H1 (cell line): ENCODE measurements at regions not wholly inside any gene's neighbourhood (a gene's known extent, or its start where the extent isn't known, plus 50 kb on each side); places are given as distances from the start of the nearest gene placed in this dataset.

Source experiments
- CTCF ChIA-PET: fragments of 300-600 bp; sonication (Branson Sonifier 250); formaldehyde crosslinking; loops from one replicate; lab custom pipeline; 2021; ENCODE audit not compliant: partially characterized antibody; lab: Charles Lee
- POLR2A ChIA-PET: fragments of 300-600 bp; sonication (Branson Sonifier 250); formaldehyde crosslinking; loops from one replicate; lab custom pipeline; 2021; ENCODE audit warnings: inconsistent platforms; ENCODE audit not compliant: partially characterized antibody; lab: Charles Lee
- DNase-seq, 2 experiments: peaks; one replicate each; pipeline versions ENCODE4 v3.0.0 to v3.0.0-alpha.2; 2010 to 2022; ENCODE audit warnings: low spot score in 2 of 2, low read depth in 1 of 2, mixed read lengths in 1 of 2
- FAIRE-seq: peaks from 2 replicates; lab custom pipeline; 2011; peaks lifted over from hg19 to GRCh38; lab: Jason Lieb, UNC
- H2AFZ ChIP-seq: 2 replicates; pipeline ENCODE4 v1.8.1; 2012; ENCODE audit warnings: low read length, inconsistent platforms
- H2AK5ac ChIP-seq: 2 replicates; pipeline ENCODE4 v1.6.1; 2013; ENCODE audit warnings: low read depth, low read length
- H2BK120ac ChIP-seq: replicated peaks from 2 replicates; pipeline ENCODE3; 2013; ENCODE audit warnings: low read depth, low read length, inconsistent platforms
- H2BK12ac ChIP-seq: 2 replicates; pipeline ENCODE4 v1.6.1; 2013; ENCODE audit warnings: low read depth, low read length
- H2BK15ac ChIP-seq: 2 replicates; pipeline ENCODE4 v1.6.1; 2013; ENCODE audit warnings: low read length
- H2BK20ac ChIP-seq: 2 replicates; pipeline ENCODE4 v1.6.1; 2013; ENCODE audit warnings: low read length
- H2BK5ac ChIP-seq: 2 replicates; pipeline ENCODE4 v1.6.1; 2013; ENCODE audit warnings: low read depth, low read length
- H3K14ac ChIP-seq: 2 replicates; pipeline ENCODE4 v1.6.1; 2013; ENCODE audit warnings: inconsistent platforms; ENCODE audit not compliant: insufficient read length
- H3K18ac ChIP-seq: 2 replicates; pipeline ENCODE4 v1.6.1; 2013; ENCODE audit warnings: low read length; ENCODE audit errors: extremely low read depth
- H3K23ac ChIP-seq: 2 replicates; pipeline ENCODE4 v1.6.1; 2013; ENCODE audit warnings: inconsistent platforms; ENCODE audit not compliant: insufficient read length
- H3K23me2 ChIP-seq: 2 replicates; pipeline ENCODE4 v1.6.1; 2013; ENCODE audit warnings: low read depth, low read length
- H3K27ac ChIP-seq: 2 replicates; pipeline ENCODE4 v1.6.1; 2011; ENCODE audit warnings: low read depth, low read length, inconsistent platforms
- H3K27me3 ChIP-seq, 4 experiments: replicated peaks in 1 of 4; 1 replicate in 1 of 4; 2 replicates in 3 of 4; pipeline versions ENCODE4 v1.6.1 to v1.8.1; 2011 to 2013; ENCODE audit warnings: low read length in 3 of 4, mild to moderate bottlenecking in 3 of 4, inconsistent platforms in 2 of 4, mixed read lengths in 2 of 4, moderate library complexity in 1 of 4; ENCODE audit not compliant: control insufficient read depth in 3 of 4, insufficient read depth in 3 of 4; ENCODE audit errors: extremely low read depth in 1 of 4
- H3K36me3 ChIP-seq, 4 experiments: 2 replicates each; pipeline versions ENCODE4 v1.6.1 to v1.8.1; 2011 to 2013; ENCODE audit warnings: mild to moderate bottlenecking in 4 of 4, low read length in 3 of 4, moderate library complexity in 2 of 4, control low read depth in 1 of 4, inconsistent platforms in 1 of 4; ENCODE audit not compliant: insufficient read depth in 4 of 4, control insufficient read depth in 2 of 4
- H3K4ac ChIP-seq: replicated peaks from 2 replicates; pipeline ENCODE3; 2013; ENCODE audit warnings: low read length, low read depth, mixed read lengths, inconsistent platforms; ENCODE audit not compliant: insufficient read length
- H3K4me1 ChIP-seq, 4 experiments: replicated peaks in 1 of 4; 1 replicate in 1 of 4; 2 replicates in 3 of 4; pipeline versions ENCODE4 v1.6.1 to v1.8.1; 2011 to 2013; ENCODE audit warnings: low read length in 3 of 4, inconsistent platforms in 2 of 4, mixed read lengths in 1 of 4; ENCODE audit not compliant: insufficient read depth in 4 of 4, control insufficient read depth in 3 of 4
- H3K4me2 ChIP-seq, 2 experiments: 2 replicates each; pipeline versions ENCODE4 v1.6.1 to v1.8.1; 2011 to 2013; ENCODE audit warnings: low read depth in 2 of 2, low read length in 2 of 2, control low read depth in 1 of 2, inconsistent platforms in 1 of 2, mild to moderate bottlenecking in 1 of 2; ENCODE audit not compliant: insufficient read depth in 1 of 2
- H3K4me3 ChIP-seq, 4 experiments: fragments of 200-600, 300-600 bp in 1 of 4; sonication (generic), shearing (Covaris generic), sonication (Bioruptor Twin) in 1 of 4; 2 replicates each; pipeline versions ENCODE4 v1.5.1 to v1.8.1; 2011 to 2016; ENCODE audit warnings: low read length in 4 of 4, low read depth in 3 of 4, control low read depth in 2 of 4, inconsistent platforms in 2 of 4, mild to moderate bottlenecking in 2 of 4, mixed read lengths in 1 of 4, moderate library complexity in 1 of 4; ENCODE audit not compliant: insufficient read depth in 2 of 4; ENCODE audit errors: extremely low read depth in 1 of 4
- H3K56ac ChIP-seq: replicated peaks from 2 replicates; pipeline ENCODE3; 2013; ENCODE audit warnings: low read depth, mild to moderate bottlenecking, mixed read lengths, low read length, inconsistent platforms; ENCODE audit not compliant: insufficient read length
- H3K79me1 ChIP-seq: 2 replicates; pipeline ENCODE4 v1.6.1; 2013; ENCODE audit warnings: low read depth, low read length, control low read depth
- H3K79me2 ChIP-seq, 2 experiments: 2 replicates each; pipeline versions ENCODE4 v1.6.1 to v1.8.1; 2012 to 2013; ENCODE audit warnings: low read length in 2 of 2, mild to moderate bottlenecking in 2 of 2, inconsistent platforms in 1 of 2; ENCODE audit not compliant: insufficient read depth in 2 of 2, control insufficient read depth in 1 of 2
- H3K9ac ChIP-seq, 4 experiments: replicated peaks in 1 of 4; 1 replicate in 1 of 4; 2 replicates in 3 of 4; pipeline versions ENCODE4 v1.6.1 to v1.8.1; 2011 to 2013; ENCODE audit warnings: low read depth in 3 of 4, low read length in 3 of 4, control low read depth in 2 of 4, mild to moderate bottlenecking in 2 of 4, moderate library complexity in 2 of 4, inconsistent platforms in 1 of 4; ENCODE audit errors: extremely low read depth in 1 of 4
- H3K9me3 ChIP-seq, 2 experiments: 2 replicates each; pipeline versions ENCODE4 v1.6.1 to v1.8.1; 2012 to 2013; ENCODE audit warnings: mild to moderate bottlenecking in 2 of 2, moderate library complexity in 2 of 2, control low read depth in 1 of 2, inconsistent platforms in 1 of 2, low read depth in 1 of 2, low read length in 1 of 2, mixed read lengths in 1 of 2; ENCODE audit not compliant: insufficient read depth in 2 of 2
- H4K20me1 ChIP-seq, 2 experiments: replicated peaks in 1 of 2; 2 replicates each; pipeline versions ENCODE3 to v1.8.1; 2011 to 2013; ENCODE audit warnings: inconsistent platforms in 2 of 2, low read length in 2 of 2, mild to moderate bottlenecking in 1 of 2; ENCODE audit not compliant: insufficient read depth in 2 of 2, control insufficient read depth in 1 of 2
- H4K5ac ChIP-seq: 2 replicates; pipeline ENCODE4 v1.6.1; 2013; ENCODE audit warnings: low read length, low read depth, mixed read lengths, inconsistent platforms; ENCODE audit not compliant: insufficient read length
- H4K8ac ChIP-seq: 2 replicates; pipeline ENCODE4 v1.8.0; 2013; ENCODE audit warnings: mild to moderate bottlenecking, moderate library complexity, low read length, inconsistent platforms; ENCODE audit not compliant: insufficient read depth; ENCODE audit errors: extremely low read depth
- H4K91ac ChIP-seq: replicated peaks from 2 replicates; pipeline ENCODE3; 2013; ENCODE audit warnings: low read length, mixed read lengths, inconsistent platforms; ENCODE audit not compliant: insufficient read length
- FOSL1 ChIP-seq: IDR thresholded peaks from 2 replicates; pipeline ENCODE4 v1.6.1; 2011; ENCODE audit warnings: mild to moderate bottlenecking, low read depth, low read length, moderate library complexity; ENCODE audit not compliant: insufficient read depth
- NANOG ChIP-seq: IDR thresholded peaks from 2 replicates; pipeline ENCODE4 v1.6.1; 2011; ENCODE audit warnings: low read length, low read depth, mild to moderate bottlenecking, inconsistent platforms; ENCODE audit not compliant: insufficient read depth, poor library complexity, severe bottlenecking
- TEAD4 ChIP-seq: IDR thresholded peaks from 2 replicates; pipeline ENCODE4 v1.6.1; 2012; ENCODE audit warnings: low read depth, low read length, inconsistent platforms, mixed read lengths
- WGBS, 2 experiments: shearing (Covaris generic) in 1 of 2; methylation state at CpG; one replicate each; pipeline versions ENCODE4 v1.1.6 to v1.1.7; 2013 to 2015; ENCODE audit warnings: low lambda C conversion rate in 2 of 2, mixed read lengths in 2 of 2, inconsistent platforms in 1 of 2, low coverage in 1 of 2, missing lambda C conversion rate in 1 of 2; ENCODE audit not compliant: insufficient replicate concordance in 2 of 2, insufficient coverage in 1 of 2, insufficient read length in 1 of 2; ENCODE audit errors: extremely low coverage in 1 of 2, missing lambda C conversion rate in 1 of 2; 5-methylcytosine and 5-hydroxymethylcytosine counted together

DNA sequence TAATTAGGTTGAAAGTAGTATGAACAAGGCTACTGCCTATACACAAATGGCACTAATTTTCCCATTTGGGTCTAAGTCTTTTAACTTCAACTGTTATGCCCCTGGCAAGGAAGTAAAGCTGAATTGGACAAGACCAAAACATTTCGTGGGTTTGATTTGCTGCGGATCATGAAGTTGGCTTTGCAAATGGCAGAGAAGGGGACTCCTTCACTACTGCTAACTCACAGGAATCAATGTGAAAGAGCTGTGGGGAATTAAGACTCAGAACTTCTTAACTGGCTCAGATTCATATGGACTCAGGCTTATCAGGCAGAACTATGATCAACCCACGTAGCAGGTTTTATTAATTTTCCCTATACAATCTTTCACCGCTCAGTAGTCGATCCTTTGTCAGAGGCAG, 73.8 kb upstream of the IFNE start:
- Histone ChIP-seq H2BK12ac (no peak overlapping the region), H2BK15ac (no peak overlapping the region), H4K5ac (no peak overlapping the region), H3K27ac (no peak overlapping the region), H2BK120ac (no peak overlapping the region), H3K9ac (no peak overlapping the region), H3K4me2 (no peak overlapping the region), H3K27me3 (peaks cover 0 to 20% (median 9%) of the 10 kb centered on the region in 4 experiments; a peak in 3 of 7 replicates), H3K79me2 (peaks cover 0 to 23% of the 10 kb centered on the region in 2 experiments; a peak in 2 of 4 replicates), H3K14ac (no peak overlapping the region), H3K23ac (no peak overlapping the region), H4K8ac (no peak overlapping the region), H3K23me2 (peaks cover 13% of the 10 kb centered on the region), H3K36me3 (no peaks in the 10 kb centered on the region)
- WGBS, 2 experiments, result 74% methylated on average over 5 of the region's 5 CpGs; no CpG with 5 or more reads in 1 of the 2 experiments
- CTCF ChIA-PET, result no interaction called here
- DNase-seq, result no peak
- no peak for TF ChIP-seq TEAD4
- TF ChIP-seq NANOG, result no peak
- TF ChIP-seq FOSL1, result no peak
- TF ChIP-seq, all 59 proteins: peak for 0
- H3K79me1 ChIP-seq, result no peaks in the 10 kb centered on the region
- POLR2A ChIA-PET, result no interaction called here
- H2AK5ac ChIP-seq, result no peak overlapping the region
- H3K18ac ChIP-seq, result no peak overlapping the region
- H3K56ac ChIP-seq, result no peak overlapping the region
- H3K9me3 ChIP-seq, result no peaks in the 10 kb centered on the region
- no peak overlapping the region for H3K4me3 ChIP-seq
- no peak overlapping the region for H2BK20ac ChIP-seq
- H2BK5ac ChIP-seq, result no peak overlapping the region
- H2AFZ ChIP-seq, result no peak overlapping the region
- H3K4me1 ChIP-seq, result peaks cover 3 to 13% (median 6%) of the 10 kb centered on the region in 4 experiments; a peak in 6 of 7 replicates
- no peaks in the 10 kb centered on the region for H4K20me1 ChIP-seq
- no peak overlapping the region for H3K4ac ChIP-seq
- no peak for FAIRE-seq
- no peak overlapping the region for H4K91ac ChIP-seq
